GM12878 (cell line): ENCODE measurements at regions not wholly inside any gene's neighbourhood (a gene's known extent, or its start where the extent isn't known, plus 50 kb on each side); places are given as distances from the start of the nearest gene placed in this dataset.

Experiments used
- CREB1 ChIP-seq: IDR thresholded peaks from 2 replicates; pipeline ENCODE4 v1.6.1; 2012; ENCODE audit warnings: low read depth, mild to moderate bottlenecking, inconsistent platforms
- CREM ChIP-seq: IDR thresholded peaks from 2 replicates; pipeline ENCODE4 v1.6.1; 2014; ENCODE audit warnings: antibody characterized with exemption, low read depth
- CTCF ChIP-seq, 3 experiments: IDR thresholded peaks in 2 of 3; conservative IDR thresholded peaks in 1 of 3; 2 replicates each; pipeline ENCODE4 v1.5.1; 2011; ENCODE audit warnings: low read depth in 3 of 3, low read length in 3 of 3, mild to moderate bottlenecking in 3 of 3, control low read depth in 2 of 3, moderate library complexity in 2 of 3, inconsistent platforms in 1 of 3, mixed read lengths in 1 of 3; ENCODE audit not compliant: control insufficient read depth in 2 of 3, insufficient read depth in 1 of 3; ENCODE audit errors: extremely low read depth in 1 of 3
- ELK1 ChIP-seq: IDR thresholded peaks from 2 replicates; pipeline ENCODE4 v1.6.1; 2012; ENCODE audit warnings: low read depth, low read length, improper control_type of control experiment
- GABPA ChIP-seq: IDR thresholded peaks from 2 replicates; pipeline ENCODE4 v1.6.1; 2014; ENCODE audit warnings: antibody characterized with exemption, low read depth, mild to moderate bottlenecking, inconsistent platforms
- JUNB ChIP-seq: IDR thresholded peaks from 2 replicates; pipeline ENCODE4 v1.6.1; 2016; ENCODE audit warnings: antibody characterized with exemption, mild to moderate bottlenecking
- NFIC ChIP-seq: IDR thresholded peaks from 2 replicates; pipeline ENCODE4 v1.6.1; 2012; ENCODE audit warnings: low read depth, mild to moderate bottlenecking, inconsistent platforms, low read length, moderate library complexity
- SMC3 ChIP-seq: IDR thresholded peaks from 2 replicates; pipeline ENCODE4 v1.6.1; 2011; ENCODE audit warnings: low read length, improper control_type of control experiment, borderline replicate concordance
- SP1 ChIP-seq: IDR thresholded peaks from one replicate; pipeline ENCODE4 v1.6.1; 2011; ENCODE audit warnings: low read depth, low read length
- TBL1XR1 ChIP-seq: IDR thresholded peaks from 2 replicates; pipeline ENCODE4 v1.6.1; 2012; ENCODE audit warnings: low read depth, low read length, improper control_type of control experiment
- TCF3 ChIP-seq: IDR thresholded peaks from 2 replicates; pipeline ENCODE4 v1.6.1; 2012; ENCODE audit warnings: low read depth, mild to moderate bottlenecking, low read length, borderline replicate concordance; ENCODE audit not compliant: insufficient read depth
- YY1 ChIP-seq: IDR thresholded peaks from 2 replicates; pipeline ENCODE4 v1.6.1; 2011; ENCODE audit warnings: low read depth, mild to moderate bottlenecking, low read length

GRCh38 chr2:129004940-129005490, 686.3 kb upstream of the HS6ST1 start:
- TF ChIP-seq SP1 (no peak), TBL1XR1 (no peak), SMC3 (no peak), CREM (no peak), NFIC (no peak), CTCF (IDR thresholded peaks at IDR 0.05 in 2 of 3, conservative IDR thresholded peaks at IDR 0.05 in 1 of 3; ENCODE audit: control insufficient read depth in 2 of 3, extremely low read depth in 1 of 3, insufficient read depth in 1 of 3, low read depth in 3 of 3, low read length in 3 of 3) (no peak), YY1 (no peak), JUNB (no peak), ELK1 (no peak), CREB1 (no peak), GABPA (no peak), TCF3 (no peak)
